ENCODE measurements at regions not wholly inside any gene's neighbourhood (a gene's known extent, or its start where the extent isn't known, plus 50 kb on each side); places are given as distances from the start of the nearest gene placed in this dataset.

GRCh38 chr3:107065094-107065861 lies 312.0 kb upstream of the CCDC54 start:
- no peak for DNase-seq (ENCODE audit: low read depth in 2 of 2)

GRCh38 chr3:107067421-107067820 lies 309.8 kb upstream of the CCDC54 start:
- no peak for DNase-seq (ENCODE audit: low read depth in 2 of 2)

- DNase-seq (ENCODE audit: low read depth in 2 of 2) = no peak
Observed at GRCh38 chr3:107068980-107069379, 308.3 kb upstream of the CCDC54 start.

GRCh38 chr3:107076946-107077345 lies 300.3 kb upstream of the CCDC54 start:
- DNase-seq (ENCODE audit: low read depth in 2 of 2) = no peak

GRCh38 chr3:107077391-107077790 lies 299.8 kb upstream of the CCDC54 start:
- no peak for DNase-seq (ENCODE audit: low read depth in 2 of 2)

GRCh38 chr3:107082527-107082926 lies 294.7 kb upstream of the CCDC54 start:
- DNase-seq (ENCODE audit: low read depth in 2 of 2) = no peak

- no peak for DNase-seq (ENCODE audit: low read depth in 2 of 2)
Observed at GRCh38 chr3:107085261-107085660, 292.0 kb upstream of the CCDC54 start.

- no peak for DNase-seq (ENCODE audit: low read depth in 2 of 2)
Observed at GRCh38 chr3:107092121-107092520, 285.1 kb upstream of the CCDC54 start.

GRCh38 chr3:107098864-107099263 lies 278.4 kb upstream of the CCDC54 start:
- no peak for DNase-seq (ENCODE audit: low read depth in 2 of 2)

GRCh38 chr3:107100137-107100536 lies 277.1 kb upstream of the CCDC54 start:
- DNase-seq (ENCODE audit: low read depth in 2 of 2) = no peak

GRCh38 chr3:107100573-107100972 lies 276.7 kb upstream of the CCDC54 start:
- no peak for DNase-seq (ENCODE audit: low read depth in 2 of 2)

- DNase-seq (ENCODE audit: low read depth in 2 of 2) = no peak
Observed at GRCh38 chr3:107103786-107104185, 273.5 kb upstream of the CCDC54 start.

- no peak for DNase-seq (ENCODE audit: low read depth in 2 of 2)
Observed at GRCh38 chr3:107106316-107106715, 270.9 kb upstream of the CCDC54 start.

GRCh38 chr3:107106907-107107306 lies 270.3 kb upstream of the CCDC54 start:
- DNase-seq (ENCODE audit: low read depth in 2 of 2) = no peak

GRCh38 chr3:107110596-107111305 lies 266.5 kb upstream of the CCDC54 start:
- no peak for DNase-seq (ENCODE audit: low read depth in 2 of 2)

- no peak for DNase-seq (ENCODE audit: low read depth in 2 of 2)
Observed at GRCh38 chr3:107111872-107112271, 265.4 kb upstream of the CCDC54 start.

GRCh38 chr3:107112356-107112755 lies 264.9 kb upstream of the CCDC54 start:
- no peak for DNase-seq (ENCODE audit: low read depth in 2 of 2)

- DNase-seq (ENCODE audit: low read depth in 2 of 2) = no peak
Observed at GRCh38 chr3:107116251-107116650, 261.0 kb upstream of the CCDC54 start.

GRCh38 chr3:107117156-107117555 lies 260.1 kb upstream of the CCDC54 start:
- no peak for DNase-seq (ENCODE audit: low read depth in 2 of 2)

- no peak for DNase-seq (ENCODE audit: low read depth in 2 of 2)
Observed at GRCh38 chr3:107117922-107118536, 259.2 kb upstream of the CCDC54 start.

GRCh38 chr3:107124885-107125284 lies 252.4 kb upstream of the CCDC54 start:
- no peak for DNase-seq (ENCODE audit: low read depth in 2 of 2)

GRCh38 chr3:107128946-107129345 lies 248.3 kb upstream of the CCDC54 start:
- no peak for DNase-seq (ENCODE audit: low read depth in 2 of 2)

All from stimulated activated CD4-positive, alpha-beta T cell treated with anti-CD3 and anti-CD28 coated beads, Interleukin-12 subunit alpha, Interleukin-12 subunit beta, amount 100 ng/mL, for 24 hours (primary cell).